ENCODE measurements at regions not wholly inside any gene's neighbourhood (a gene's known extent, or its start where the extent isn't known, plus 50 kb on each side); places are given as distances from the start of the nearest gene placed in this dataset.
"Not testable (repeated sequence)": the region's sequence is repeated elsewhere in the genome, so short reads cannot be mapped to it uniquely, and the experiment has no call there.

GRCh38 chr7:52592698-52593097, 442.7 kb upstream of the POM121L12 start:
- DNase-seq (ENCODE audit: low spot score): no peak

- no peak for DNase-seq (ENCODE audit: low spot score)
Measured at GRCh38 chr7:52586704-52587103, 448.7 kb upstream of the POM121L12 start.

DNA sequence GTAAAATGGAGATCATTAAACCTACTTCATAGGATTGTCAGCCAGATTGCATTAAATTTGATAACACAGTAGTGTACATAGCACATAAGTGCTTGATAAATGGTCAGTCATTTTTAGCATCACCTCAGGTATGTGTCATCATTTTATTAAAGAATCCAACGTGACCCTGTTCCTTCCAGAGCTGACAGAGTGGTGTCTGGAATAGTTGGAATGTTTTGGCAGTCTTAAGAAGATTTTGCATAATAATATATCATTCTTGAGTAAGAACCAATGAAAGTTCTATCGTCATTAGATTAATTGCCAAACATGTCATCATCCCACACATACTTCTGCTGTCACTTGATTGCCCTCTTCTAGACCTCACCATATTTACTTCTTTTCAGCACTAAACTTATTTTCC, 451.4 kb upstream of the POM121L12 start:
- no peak for DNase-seq (ENCODE audit: low spot score)

- not testable (repeated sequence) for DNase-seq (ENCODE audit: low spot score)
Measured at GRCh38 chr7:52573141-52573540, 462.3 kb upstream of the POM121L12 start.

DNA sequence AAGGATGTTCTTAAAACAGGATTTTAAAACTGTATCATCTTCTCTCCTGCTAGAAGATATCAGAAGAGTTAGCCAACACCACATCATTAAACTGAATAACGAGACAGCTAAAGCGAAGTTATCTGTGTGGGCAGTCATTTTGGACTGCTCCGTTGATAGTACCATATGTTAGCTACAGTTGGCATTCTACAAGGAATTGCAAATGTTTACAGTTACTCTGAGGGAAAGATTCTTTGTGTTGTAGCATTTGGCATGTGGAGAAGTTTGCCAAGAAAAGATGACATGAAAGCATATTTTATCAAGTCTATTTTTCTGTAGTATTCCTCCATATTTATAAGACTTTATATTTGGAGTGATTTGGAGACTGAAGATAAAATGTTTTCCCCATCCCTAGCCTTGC, 464.4 kb upstream of the POM121L12 start:
- no peak for DNase-seq (ENCODE audit: low spot score)

GRCh38 chr7:52569151-52569550, 466.3 kb upstream of the POM121L12 start:
- no peak for DNase-seq (ENCODE audit: low spot score)

DNA sequence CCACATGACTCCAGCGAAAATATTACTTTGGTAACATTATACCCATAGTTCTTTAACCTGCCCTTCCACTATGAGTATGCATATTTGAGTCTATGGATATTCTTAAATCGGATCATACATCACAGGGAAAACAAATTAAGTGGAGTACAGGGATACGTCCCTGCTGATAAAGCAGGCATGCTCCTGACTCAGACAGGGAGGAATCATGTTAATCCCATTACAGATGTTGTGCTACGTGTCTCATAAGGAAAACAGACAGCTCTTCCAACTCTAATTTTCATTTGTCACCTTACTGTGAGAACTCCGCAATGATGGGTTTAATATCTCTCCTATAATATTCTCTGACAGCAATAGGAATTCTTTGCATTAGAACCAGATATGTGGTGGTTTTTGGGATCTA, 469.5 kb upstream of the POM121L12 start:
- no peak for DNase-seq (ENCODE audit: low spot score)

- no peak for DNase-seq (ENCODE audit: low spot score)
Measured at GRCh38 chr7:52555805-52556204, 479.6 kb upstream of the POM121L12 start.

DNA sequence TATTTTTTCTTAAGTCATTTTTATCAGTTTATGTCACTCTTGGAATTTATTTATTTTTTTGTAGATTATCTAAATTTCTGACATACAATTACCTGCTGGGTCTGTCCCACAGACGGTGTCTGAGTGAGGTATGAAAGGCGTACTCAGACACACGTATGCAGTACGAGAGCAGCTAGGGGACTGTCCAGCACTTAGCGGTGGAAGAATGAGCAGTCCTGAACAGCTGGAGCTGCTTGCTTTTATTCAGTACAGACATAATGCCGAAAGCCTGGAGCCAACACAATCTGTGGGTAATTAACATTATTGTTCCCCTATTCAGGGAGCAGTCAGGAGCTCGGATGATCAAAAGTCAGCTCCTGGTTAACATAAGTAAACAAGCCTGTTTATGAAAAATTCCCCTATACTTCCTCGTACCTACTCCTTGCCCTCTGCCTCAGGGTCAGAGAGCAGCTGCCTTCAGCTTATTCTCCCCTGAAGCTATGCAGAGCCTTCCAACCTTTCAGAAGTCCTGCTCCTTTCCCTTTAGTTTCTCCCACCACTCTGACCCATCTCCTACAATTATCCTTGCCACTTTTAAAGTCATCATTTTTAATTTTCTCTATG, 488.0 kb upstream of the POM121L12 start:
- no peak for DNase-seq (ENCODE audit: low spot score)

DNA sequence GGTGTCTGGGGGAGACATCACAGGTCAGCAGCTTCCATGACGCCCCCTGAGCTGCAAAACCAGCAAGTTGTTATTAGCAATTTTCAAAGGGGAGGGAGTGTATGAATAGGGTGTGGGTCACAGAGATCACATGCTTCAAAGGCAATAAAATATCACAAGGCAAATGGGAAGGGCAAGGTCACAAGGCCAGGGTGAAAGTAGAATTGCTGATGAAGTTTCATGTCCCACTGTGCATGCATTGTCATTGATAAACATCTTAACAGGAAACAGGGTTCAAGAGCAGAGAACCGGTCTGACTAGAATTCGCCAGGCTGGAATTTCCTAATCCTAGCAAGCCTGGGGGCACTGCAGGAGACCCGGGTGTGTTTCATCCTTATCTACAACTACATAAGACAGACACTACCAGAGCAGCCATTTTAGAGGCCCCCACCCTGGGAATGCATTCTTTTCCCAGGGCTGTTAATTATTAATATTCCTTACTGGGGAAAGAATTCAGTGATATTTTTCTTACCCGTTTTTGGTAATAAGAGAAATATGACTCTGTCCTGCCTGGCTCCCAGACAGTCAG, 494.2 kb upstream of the POM121L12 start:
- not testable (repeated sequence) for DNase-seq (ENCODE audit: low spot score)

DNA sequence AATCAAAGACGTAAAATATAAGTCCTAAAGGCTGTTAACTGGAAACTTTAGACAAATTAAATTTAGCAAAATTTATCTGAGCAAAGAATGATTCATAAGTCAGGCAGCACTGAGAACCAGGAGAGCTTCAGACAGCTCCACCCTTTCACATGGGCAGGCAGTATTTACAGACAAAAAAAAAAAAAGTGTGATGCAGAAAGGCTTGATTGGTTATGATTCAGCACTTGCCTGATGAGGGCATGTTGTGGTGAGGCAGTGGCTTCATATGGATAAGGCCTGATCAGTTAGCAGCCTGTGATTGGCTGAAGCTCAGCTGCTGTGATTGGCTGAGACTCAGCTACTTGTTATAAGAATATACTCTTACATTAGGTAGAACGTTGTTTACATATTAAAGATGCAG, 495.4 kb upstream of the POM121L12 start:
- DNase-seq (ENCODE audit: low spot score): peak; percentile 67

DNA sequence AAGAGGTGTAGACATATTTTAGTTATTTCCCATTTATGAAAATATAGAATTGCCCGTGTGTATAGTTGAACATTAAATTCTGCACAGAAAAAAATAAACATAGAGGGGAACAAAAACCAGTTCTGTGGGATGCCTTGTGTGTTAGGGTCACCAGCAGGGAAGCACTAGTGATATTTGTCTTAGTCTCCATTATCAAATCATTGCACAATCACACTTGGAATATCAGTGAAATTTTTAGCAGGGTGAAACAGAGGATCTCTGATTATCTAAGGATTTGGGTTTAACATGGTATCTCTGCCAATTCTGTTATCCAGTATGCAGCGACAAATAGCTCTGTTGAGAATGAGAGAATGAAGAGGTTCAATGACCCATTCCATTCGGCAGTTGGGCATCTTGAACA, 496.0 kb upstream of the POM121L12 start:
- DNase-seq (ENCODE audit: low spot score): no peak

DNA sequence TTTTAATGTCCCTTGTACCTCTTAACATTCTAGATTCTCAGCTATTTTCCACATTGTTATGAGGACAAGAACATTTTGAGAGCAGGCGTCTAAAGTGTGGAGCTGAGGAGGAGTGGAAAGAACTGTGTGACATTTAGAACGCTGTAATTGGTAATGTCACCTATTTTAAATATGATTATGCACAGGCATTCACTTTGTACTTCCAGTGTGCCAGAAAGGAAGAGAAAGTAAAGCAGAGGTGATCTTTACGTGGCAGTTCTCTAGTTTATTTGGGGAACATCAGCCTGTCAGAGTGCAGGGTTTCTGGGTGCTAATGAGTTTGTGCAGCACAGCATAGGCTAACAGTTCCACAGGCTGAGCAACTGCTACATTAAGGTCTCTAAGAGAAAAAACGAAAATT, 498.4 kb upstream of the POM121L12 start:
- DNase-seq (ENCODE audit: low spot score): no peak

DNA sequence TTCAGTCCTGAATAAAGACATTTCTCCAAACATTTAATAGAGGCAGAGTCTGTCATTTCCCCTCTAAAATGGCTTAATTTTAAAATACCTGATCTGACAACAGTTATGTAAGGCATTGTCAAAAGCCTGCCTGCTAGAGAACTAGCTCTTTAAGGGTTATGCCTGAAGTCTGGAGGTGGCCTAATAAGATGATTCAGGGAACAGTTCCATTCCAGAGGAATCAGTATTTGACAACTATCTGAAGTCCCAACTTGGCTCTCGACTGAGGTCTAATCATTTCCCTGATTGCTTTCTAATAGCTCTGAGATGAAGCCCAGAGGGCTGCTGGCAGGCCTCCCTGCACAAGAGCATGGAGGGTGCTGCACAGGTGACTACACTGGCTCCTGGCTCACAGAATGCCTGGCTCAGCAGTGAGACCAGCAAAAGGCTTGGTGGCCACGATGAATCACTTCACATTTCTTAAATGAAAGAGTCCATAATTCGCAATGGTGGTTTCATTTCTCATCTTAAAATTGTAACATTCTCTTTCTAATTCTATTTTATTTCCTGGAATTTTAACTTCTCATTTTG, 509.6 kb upstream of the POM121L12 start:
- no peak for DNase-seq (ENCODE audit: low spot score)

DNA sequence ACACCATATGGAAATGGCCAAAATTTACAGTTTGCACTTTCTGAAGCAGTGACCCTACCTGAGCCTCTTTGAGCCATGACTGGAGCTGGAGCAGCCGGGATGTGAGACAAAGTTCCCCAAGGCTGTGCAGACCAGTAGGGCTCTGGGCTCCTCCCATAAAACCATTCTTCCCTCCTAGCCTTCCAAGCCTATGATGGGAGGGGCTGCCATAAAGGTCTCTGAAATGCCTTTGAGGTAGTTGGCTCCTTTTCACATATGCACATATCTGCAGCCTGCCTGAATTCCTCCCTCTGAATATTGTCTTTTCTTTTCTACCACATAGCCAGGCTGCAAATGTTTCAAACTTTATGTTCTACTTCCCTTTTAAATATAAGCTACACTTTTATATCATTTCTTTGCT, 516.6 kb upstream of the POM121L12 start:
- no peak for DNase-seq (ENCODE audit: low spot score)

GRCh38 chr7:52512656-52513055, 522.8 kb upstream of the POM121L12 start:
- no peak for DNase-seq (ENCODE audit: low spot score)

DNA sequence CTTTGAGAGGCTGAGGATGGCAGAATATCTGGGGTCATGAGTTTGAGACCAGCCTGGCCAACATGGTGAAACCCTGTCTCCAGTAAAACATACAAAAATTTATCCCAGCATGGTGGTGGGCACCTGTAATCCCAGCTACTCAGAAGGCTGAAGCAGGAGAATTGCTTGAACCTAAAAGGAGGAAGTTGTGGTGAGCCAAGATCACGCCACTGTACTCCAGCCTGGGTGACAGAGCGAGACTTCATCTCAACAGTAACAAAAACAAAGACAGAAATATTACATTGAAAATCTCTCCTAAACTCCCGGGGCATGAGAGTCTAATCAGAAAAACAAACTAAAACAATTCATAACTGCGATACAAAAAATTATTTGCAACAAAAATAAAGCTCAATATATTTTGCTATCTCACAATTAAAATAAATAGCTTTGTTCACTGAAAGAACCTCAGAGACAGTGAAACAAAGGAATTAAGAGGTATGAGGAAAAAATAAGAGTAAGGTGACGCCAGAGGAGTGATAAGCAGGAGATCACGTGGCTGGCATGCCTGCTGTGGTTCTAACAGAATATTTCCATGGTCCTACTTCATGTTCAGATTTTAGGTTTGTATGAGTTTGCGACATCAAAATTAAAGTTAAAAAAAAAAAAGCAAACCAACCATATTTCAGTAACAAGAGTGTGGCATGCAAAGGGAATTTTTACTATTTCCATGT, 527.7 kb upstream of the POM121L12 start:
- DNase-seq (ENCODE audit: low spot score): no peak

DNA sequence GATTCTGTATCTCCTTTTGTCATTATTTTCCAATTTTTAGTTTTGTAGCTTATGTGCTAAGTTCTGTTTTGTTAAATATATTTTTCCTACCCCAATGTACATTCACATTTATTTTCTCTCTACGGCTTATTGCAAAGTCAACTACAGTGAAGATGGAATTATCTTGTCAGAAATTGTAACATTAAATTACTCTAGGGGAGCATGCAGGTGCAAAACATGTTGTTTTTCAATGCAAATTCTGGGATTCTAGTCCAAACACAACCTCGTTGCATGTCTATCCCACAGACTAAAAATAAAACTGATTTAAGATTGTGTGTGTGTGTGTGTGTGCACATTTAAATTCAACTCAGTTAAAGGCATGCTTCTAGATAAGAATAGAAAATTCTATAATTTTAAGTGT, 529.1 kb upstream of the POM121L12 start:
- DNase-seq (ENCODE audit: low spot score): no peak

DNA sequence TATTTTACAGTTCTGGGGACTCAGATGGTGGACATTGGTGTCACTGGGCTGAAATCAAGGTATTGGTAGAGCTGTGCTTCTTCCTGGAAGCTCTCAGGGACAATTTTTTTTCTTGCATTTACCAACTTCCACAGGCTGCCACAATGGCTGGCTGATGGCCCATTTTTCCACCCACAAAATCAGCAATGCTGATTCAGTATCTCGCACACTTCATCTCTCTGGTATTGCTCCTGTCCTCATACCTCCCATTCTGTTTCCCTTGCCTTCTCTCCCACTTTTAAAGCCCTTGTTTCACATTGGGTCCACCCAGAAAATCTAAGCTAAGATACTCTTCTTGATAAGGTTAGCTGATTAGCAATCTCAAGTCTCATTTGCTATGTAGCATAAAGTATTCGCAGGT, 530.9 kb upstream of the POM121L12 start:
- no peak for DNase-seq (ENCODE audit: low spot score)

DNA sequence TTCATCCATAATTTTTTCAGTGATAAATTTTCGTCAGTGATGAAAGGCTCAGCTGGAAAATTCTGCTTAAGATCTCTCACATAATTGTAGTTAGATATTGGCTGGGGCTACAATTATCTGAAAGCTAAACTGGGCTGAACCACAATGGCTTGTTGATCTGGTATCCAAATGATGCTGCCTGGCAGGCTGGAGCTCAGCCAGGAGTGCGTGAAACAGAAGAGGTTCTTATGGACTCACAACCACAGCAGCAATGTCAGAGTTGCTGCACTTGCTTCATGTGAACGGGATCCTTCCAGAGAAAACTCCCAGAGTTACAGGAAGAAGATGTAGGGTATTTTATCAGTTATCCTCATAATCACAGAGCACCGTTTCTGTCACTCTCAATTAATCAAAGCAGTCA, 533.2 kb upstream of the POM121L12 start:
- DNase-seq (ENCODE audit: low spot score): no peak

DNA sequence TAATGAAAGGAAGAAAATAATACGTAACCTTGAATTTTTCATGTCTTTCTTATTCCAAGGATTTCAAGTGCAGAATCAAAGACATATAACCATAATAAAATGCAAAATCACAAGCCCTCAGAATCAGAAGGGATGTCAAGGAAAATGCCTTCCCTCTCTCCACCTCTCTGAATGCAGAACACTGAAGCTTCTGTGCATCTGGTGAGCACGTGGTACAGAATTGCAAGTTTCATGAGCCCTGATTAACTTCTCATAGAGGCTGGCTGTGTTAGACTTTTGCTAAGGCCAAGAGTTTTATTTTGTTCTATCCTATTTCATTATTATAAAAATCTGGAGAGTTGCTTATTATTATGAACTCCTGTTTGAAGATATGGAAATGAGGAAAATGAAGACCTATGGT, 533.7 kb upstream of the POM121L12 start:
- DNase-seq (ENCODE audit: low spot score): no peak

DNA sequence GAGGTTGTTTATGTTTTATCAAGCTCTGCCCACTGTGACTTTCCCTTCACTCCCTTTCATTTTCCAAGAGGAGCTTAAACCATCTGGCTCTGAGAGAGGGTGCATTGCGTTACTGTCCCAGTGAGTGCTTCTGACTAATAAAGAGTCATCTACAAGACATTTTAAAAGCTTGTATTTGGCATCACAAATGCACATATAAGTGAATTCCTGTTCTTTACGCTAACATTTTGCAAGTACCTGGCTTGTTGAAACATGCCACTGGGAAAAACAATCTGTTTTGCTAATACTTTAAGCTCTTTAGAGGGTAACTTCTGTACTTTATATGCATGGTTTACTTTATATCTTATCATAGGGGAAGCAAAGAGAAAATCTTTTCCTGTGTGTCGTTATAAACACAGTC, 534.6 kb upstream of the POM121L12 start:
- peak; percentile 44 for DNase-seq (ENCODE audit: low spot score)

GRCh38 chr7:52498366-52498765, 537.1 kb upstream of the POM121L12 start:
- DNase-seq (ENCODE audit: low spot score): no peak
